IMR-90 (cell line): ENCODE measurements at regions not wholly inside any gene's neighbourhood (a gene's known extent, or its start where the extent isn't known, plus 50 kb on each side); places are given as distances from the start of the nearest gene placed in this dataset.

Experiments used
- ATAC-seq: fragments of 200-7000 bp; cut with Tn5 transposase; 2 replicates; pipeline ENCODE4 v1.9.1; 2020; ENCODE audit warnings: low read depth, mild to moderate bottlenecking, moderate library complexity
- BruUV-seq: library from RNA; stranded (reverse); fragments of 400-500 nt; replicated peaks from 2 replicates; lab custom pipeline; 2021; lab: Mats Ljungman, UMichigan
- CTCF ChIA-PET: fragments of 300-600 bp; formaldehyde crosslinking; extraction: SDS; loops from one replicate; lab custom pipeline; 2021; ENCODE audit warnings: antibody characterized with exemption; lab: Yijun Ruan, JAX
- POLR2A ChIA-PET: fragments of 300-600 bp; sonication (Branson Sonifier 250); formaldehyde crosslinking; loops from one replicate; lab custom pipeline; 2022; ENCODE audit warnings: antibody characterized with exemption; ENCODE audit not compliant: unreplicated experiment; lab: Charles Lee
- DNase-seq: peaks from one replicate; pipeline ENCODE4 v3.0.0; 2013
- H2AFZ ChIP-seq: replicated peaks from 2 replicates; pipeline ENCODE3; 2013; ENCODE audit warnings: low read length, mild to moderate bottlenecking; ENCODE audit not compliant: poor library complexity
- H2AK5ac ChIP-seq: 2 replicates; pipeline ENCODE4 v1.6.1; 2013; ENCODE audit warnings: low read depth, low read length, inconsistent platforms
- H2AK9ac ChIP-seq: replicated peaks from 2 replicates; pipeline ENCODE3; 2013; ENCODE audit warnings: mild to moderate bottlenecking, low read depth, low read length, moderate library complexity; ENCODE audit not compliant: poor library complexity
- H2BK120ac ChIP-seq: 2 replicates; pipeline ENCODE4 v1.6.1; 2013; ENCODE audit warnings: low read depth, low read length, inconsistent platforms
- H2BK15ac ChIP-seq: 3 replicates; pipeline ENCODE4 v1.6.1; 2013; ENCODE audit warnings: low read depth, low read length, inconsistent platforms
- H2BK20ac ChIP-seq: 2 replicates; pipeline ENCODE4 v1.6.1; 2013; ENCODE audit warnings: low read depth, mild to moderate bottlenecking, inconsistent platforms, low read length, moderate library complexity
- H2BK5ac ChIP-seq: 2 replicates; pipeline ENCODE4 v1.6.1; 2013; ENCODE audit warnings: mild to moderate bottlenecking, low read depth, low read length, inconsistent platforms; ENCODE audit not compliant: poor library complexity, severe bottlenecking
- H3K14ac ChIP-seq: replicated peaks from 2 replicates; pipeline ENCODE4 v1.6.1; 2013; ENCODE audit warnings: low read depth, low read length, inconsistent platforms
- H3K18ac ChIP-seq: 2 replicates; pipeline ENCODE4 v1.6.1; 2013; ENCODE audit warnings: low read depth, low read length, control low read depth
- H3K23ac ChIP-seq: 2 replicates; pipeline ENCODE4 v1.6.1; 2013; ENCODE audit warnings: low read depth, low read length, inconsistent platforms
- H3K27ac ChIP-seq: 2 replicates; pipeline ENCODE4 v1.5.1; 2013; ENCODE audit warnings: mild to moderate bottlenecking, control low read depth, low read length; ENCODE audit not compliant: insufficient read depth
- H3K27me3 ChIP-seq: 2 replicates; pipeline ENCODE4 v1.6.1; 2013; ENCODE audit warnings: low read length; ENCODE audit not compliant: control insufficient read depth, insufficient read depth
- H3K36me3 ChIP-seq: 2 replicates; pipeline ENCODE4 v1.6.1; 2013; ENCODE audit warnings: low read length, mixed read lengths; ENCODE audit not compliant: control insufficient read depth, insufficient read depth
- H3K4ac ChIP-seq: 2 replicates; pipeline ENCODE4 v1.6.1; 2013; ENCODE audit warnings: low read depth, low read length, inconsistent platforms
- H3K4me1 ChIP-seq: 2 replicates; pipeline ENCODE4 v1.6.1; 2013; ENCODE audit warnings: low read length, mixed read lengths; ENCODE audit not compliant: control insufficient read depth, insufficient read depth
- H3K4me2 ChIP-seq: 2 replicates; pipeline ENCODE4 v1.6.1; 2013; ENCODE audit warnings: low read depth, mild to moderate bottlenecking, control low read depth, low read length, moderate library complexity
- H3K4me3 ChIP-seq: 2 replicates; pipeline ENCODE4 v1.5.1; 2013; ENCODE audit warnings: low read depth, mild to moderate bottlenecking, control low read depth, low read length, moderate library complexity; ENCODE audit not compliant: insufficient read depth
- H3K56ac ChIP-seq: 2 replicates; pipeline ENCODE4 v1.6.1; 2013; ENCODE audit warnings: low read length, inconsistent platforms; ENCODE audit not compliant: insufficient read depth; ENCODE audit errors: extremely low read depth
- H3K79me1 ChIP-seq, 2 experiments: 2 replicates each; pipeline ENCODE4 v1.6.1; 2013; ENCODE audit warnings: low read length in 2 of 2, inconsistent platforms in 1 of 2, low read depth in 1 of 2
- H3K9ac ChIP-seq: 2 replicates; pipeline ENCODE4 v1.6.1; 2013; ENCODE audit warnings: low read depth, low read length, control low read depth
- H3K9me1 ChIP-seq: 2 replicates; pipeline ENCODE4 v1.6.1; 2013; ENCODE audit warnings: low read length, inconsistent platforms; ENCODE audit not compliant: insufficient read depth
- H3K9me3 ChIP-seq: 2 replicates; pipeline ENCODE4 v1.6.1; 2013; ENCODE audit warnings: low read length; ENCODE audit not compliant: control insufficient read depth, insufficient read depth
- H4K20me1 ChIP-seq: 2 replicates; pipeline ENCODE4 v1.6.1; 2013; ENCODE audit warnings: low read length, inconsistent platforms; ENCODE audit not compliant: insufficient read depth
- H4K5ac ChIP-seq: 2 replicates; pipeline ENCODE4 v1.6.1; 2013; ENCODE audit warnings: mild to moderate bottlenecking, low read depth, low read length, control low read depth
- H4K8ac ChIP-seq, 2 experiments: 2 replicates each; pipeline ENCODE4 v1.6.1; 2013; ENCODE audit warnings: low read depth in 2 of 2, low read length in 2 of 2, control low read depth in 1 of 2, inconsistent platforms in 1 of 2
- H4K91ac ChIP-seq: 2 replicates; pipeline ENCODE4 v1.6.1; 2013; ENCODE audit warnings: low read depth, low read length, inconsistent platforms; ENCODE audit not compliant: insufficient read depth
- MXI1 ChIP-seq: IDR thresholded peaks from 2 replicates; pipeline ENCODE4 v1.6.1; 2012; ENCODE audit warnings: low read depth, mild to moderate bottlenecking, low read length, moderate library complexity, borderline replicate concordance
- WGBS, 2 experiments: methylation state at CpG; one replicate each; pipeline versions ENCODE4 v1.1.5 to v1.1.7; 2013; ENCODE audit warnings: missing lambda C conversion rate in 2 of 2; ENCODE audit not compliant: insufficient read length in 1 of 2; ENCODE audit errors: extremely low coverage in 2 of 2; 5-methylcytosine and 5-hydroxymethylcytosine counted together
- dilution Hi-C: fragments of 300-500 bp; cut with HindIII; formaldehyde crosslinking; loops from one replicate; pipeline ENCODE4 v1.14.3; 2018; ENCODE audit warnings: low sequenced_read_pairs; ENCODE audit not compliant: unreplicated experiment
- in situ Hi-C: fragments of 300-500 bp; cut with MboI; formaldehyde crosslinking; loops from 3 replicates; pipeline ENCODE4 v1.14.3; 2019; ENCODE audit warnings: low sequenced_read_pairs, inconsistent platforms, mixed read lengths
- intact Hi-C: fragments of 100-400 bp; cut with micrococcal nuclease; formaldehyde crosslinking; loops from 2 replicates; pipeline ENCODE4 v1.10.0; 2022

DNA sequence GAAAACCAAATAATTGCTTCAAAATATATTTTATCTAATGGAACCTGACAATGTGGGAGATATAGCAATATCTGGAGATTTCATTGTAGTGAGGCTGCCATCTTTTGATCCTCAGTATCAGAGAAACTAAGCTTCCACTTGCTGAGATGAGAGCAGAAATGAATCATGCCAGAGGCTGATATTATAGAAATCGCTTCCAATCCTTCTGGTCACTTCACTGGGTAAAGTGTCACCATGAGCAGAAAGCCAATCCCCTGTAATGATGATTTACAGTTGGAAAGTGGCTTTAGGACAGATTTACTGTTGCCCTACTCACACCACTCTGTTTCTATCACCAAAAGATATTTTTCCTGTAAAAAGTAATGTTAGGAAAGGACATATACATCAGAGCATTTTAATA lies 365.0 kb upstream of the VRK2 start:
- intact Hi-C loops = no loop called here
- no peaks in the 10 kb centered on the region for H3K4me1 ChIP-seq
- CTCF ChIA-PET = no interaction called here

More for the DNA sequence above, 365.0 kb upstream of the VRK2 start:
- Histone ChIP-seq H3K27ac (no peak overlapping the region), H3K18ac (no peak overlapping the region), H3K4ac (no peak overlapping the region), H4K20me1 (no peaks in the 10 kb centered on the region), H2BK120ac (no peak overlapping the region), H3K9me1 (no peaks in the 10 kb centered on the region), H2AK5ac (no peak overlapping the region), H3K4me3 (no peak overlapping the region), H2AK9ac (no peak overlapping the region), H3K9ac (no peak overlapping the region), H2BK15ac (no peak overlapping the region), H3K56ac (no peak overlapping the region), H3K4me2 (no peak overlapping the region), H4K91ac (no peak overlapping the region), H3K14ac (no peak overlapping the region), H3K36me3 (no peaks in the 10 kb centered on the region), H3K79me1 (no peaks in the 10 kb centered on the region), H2BK20ac (no peak overlapping the region), H4K8ac (no peak overlapping the region), H4K5ac (no peak overlapping the region), H3K9me3 (peaks cover 2% of the 10 kb centered on the region; the same call in 1 of the 2 replicates), H3K23ac (no peak overlapping the region), H2BK5ac (no peak overlapping the region), H3K27me3 (no peaks in the 10 kb centered on the region), H2AFZ (no peak overlapping the region)
- no peak for TF ChIP-seq MXI1
- DNase-seq (no peak), ATAC-seq (no peak)
- BruUV-seq = no TSS peak
- in situ Hi-C loops (no loop called here), dilution Hi-C loops (no loop called here)
- WGBS, 2 experiments = no CpG with 5 or more reads among the region's 1 CpG
- POLR2A ChIA-PET = no interaction called here
